Sigmoid colon (tissue), 6 donors: ENCODE measurements at regions not wholly inside any gene's neighbourhood (a gene's known extent, or its start where the extent isn't known, plus 50 kb on each side); places are given as distances from the start of the nearest gene placed in this dataset.

ENCODE experiments used
- DNase-seq: peaks from one replicate; pipeline ENCODE4 v3.0.0-alpha.2; 2019
- H3K27ac ChIP-seq, 4 donors: fragments of 200-600 bp; sonication (generic); one replicate each; pipeline ENCODE4 v1.5.1; 2016 to 2019; ENCODE audit warnings: mild to moderate bottlenecking in 1 of 4
- H3K27me3 ChIP-seq, 3 donors: fragments of 200-600 bp; sonication (generic); one replicate each; pipeline ENCODE4 v1.5.1; 2019; ENCODE audit warnings: mild to moderate bottlenecking in 1 of 3
- H3K36me3 ChIP-seq, 4 donors: fragments of 200-600 bp; sonication (generic); one replicate each; pipeline ENCODE4 v1.5.1; 2016 to 2019
- H3K4me1 ChIP-seq, 4 donors: fragments of 200-600 bp; sonication (generic); one replicate each; pipeline ENCODE4 v1.5.1; 2017 to 2019
- H3K4me3 ChIP-seq, 4 donors: fragments of 200-600 bp; sonication (generic); one replicate each; pipeline ENCODE4 v1.5.1; 2017 to 2019; ENCODE audit warnings: mild to moderate bottlenecking in 2 of 4, moderate library complexity in 1 of 4
- H3K9me3 ChIP-seq, 4 donors: fragments of 200-600 bp in 3 of 4; sonication (generic) in 3 of 4; one replicate each; pipeline versions ENCODE4 v1.5.1 to v1.6.1; 2013 to 2019
- CTCF ChIP-seq, 4 experiments: fragments of 450-650 bp in 3 of 4; fragments of 200-600 bp in 1 of 4; IDR thresholded peaks; one replicate each; pipeline ENCODE4 v1.5.1; 2016 to 2019; ENCODE audit warnings: antibody characterized with exemption in 4 of 4, mild to moderate bottlenecking in 3 of 4, moderate library complexity in 2 of 4
- EP300 ChIP-seq, 4 donors: sonication (generic); formaldehyde crosslinking; IDR thresholded peaks; one replicate each; pipeline ENCODE4 v1.6.1; 2017; ENCODE audit warnings: antibody characterized with exemption in 4 of 4
- POLR2A ChIP-seq, 2 donors: fragments of 450-650 bp; IDR thresholded peaks; one replicate each; pipeline ENCODE4 v1.6.1; 2016; ENCODE audit warnings: antibody characterized with exemption in 2 of 2, mild to moderate bottlenecking in 2 of 2, moderate library complexity in 2 of 2
- POLR2AphosphoS5 ChIP-seq, 4 donors: sonication (generic); formaldehyde crosslinking; IDR thresholded peaks; one replicate each; pipeline ENCODE4 v1.6.1; 2017; ENCODE audit warnings: antibody characterized with exemption in 4 of 4
- WGBS, 2 donors: extraction: QIAGEN DNeasy Blood & Tissue Kit; methylation state at CpG; one replicate each; pipeline ENCODE4 v1.1.7; 2013; 5-methylcytosine and 5-hydroxymethylcytosine counted together
- intact Hi-C: fragments of 100-400 bp; cut with DNase I; formaldehyde crosslinking; loops from one replicate; pipeline ENCODE4 v1.15.1; 2023
- donor health status: healthy with polysubstance abuse.
- donor health status: healthy.

GRCh38 chr3:162317046-162317445, 820.4 kb downstream of the OTOL1 start:
- intact Hi-C loops = no loop called here
- TF ChIP-seq EP300 (IDR thresholded peaks at IDR 0.05) = no peak
- TF ChIP-seq POLR2AphosphoS5 (IDR thresholded peaks at IDR 0.05) = no peak
- H3K4me1 ChIP-seq = no peaks in the 10 kb centered on the region
- no peak for DNase-seq
- no peaks in the 10 kb centered on the region for H3K36me3 ChIP-seq
- H3K27me3 ChIP-seq = no peaks in the 10 kb centered on the region
- no peaks in the 10 kb centered on the region for H3K9me3 ChIP-seq
- no peak overlapping the region for H3K4me3 ChIP-seq
- WGBS, 2 donors = 91 to 95% methylated on average over 2 of the region's 2 CpGs
- H3K27ac ChIP-seq = no peak overlapping the region

GRCh38 chr3:162328649-162329048, 832.0 kb downstream of the OTOL1 start:
- Histone ChIP-seq H3K4me3 (no peak overlapping the region), H3K27me3 (no peaks in the 10 kb centered on the region), H3K9me3 (peaks cover 0 to 4% (median 2%) of the 10 kb centered on the region in 4 donors), H3K36me3 (no peaks in the 10 kb centered on the region), H3K27ac (no peak overlapping the region), H3K4me1 (no peaks in the 10 kb centered on the region)
- TF ChIP-seq POLR2AphosphoS5 (IDR thresholded peaks at IDR 0.05) (no peak), POLR2A (IDR thresholded peaks at IDR 0.05) (no peak), CTCF (IDR thresholded peaks at IDR 0.05) (no peak), EP300 (IDR thresholded peaks at IDR 0.05) (no peak)
- intact Hi-C loops = no loop called here
- DNase-seq = no peak
- 85 to 90% methylated on average over 1 of the region's 1 CpG for WGBS, 2 donors

GRCh38 chr3:162329514-162329913, 832.9 kb downstream of the OTOL1 start:
- no peak for DNase-seq
- 86 to 88% methylated on average over 1 of the region's 1 CpG for WGBS, 2 donors
- peaks cover 0 to 4% (median 2%) of the 10 kb centered on the region in 4 donors for H3K9me3 ChIP-seq
- no peaks in the 10 kb centered on the region for H3K36me3 ChIP-seq
- TF ChIP-seq POLR2AphosphoS5 (IDR thresholded peaks at IDR 0.05) = no peak
- no peak for TF ChIP-seq CTCF (IDR thresholded peaks at IDR 0.05)
- no peak overlapping the region for H3K27ac ChIP-seq
- H3K27me3 ChIP-seq = no peaks in the 10 kb centered on the region
- H3K4me1 ChIP-seq = no peaks in the 10 kb centered on the region
- intact Hi-C loops = no loop called here
- no peak overlapping the region for H3K4me3 ChIP-seq

- Histone ChIP-seq H3K36me3 (no peaks in the 10 kb centered on the region), H3K4me1 (no peaks in the 10 kb centered on the region), H3K4me3 (no peak overlapping the region), H3K27ac (no peak overlapping the region), H3K27me3 (no peaks in the 10 kb centered on the region), H3K9me3 (peaks cover 0 to 4% (median 2%) of the 10 kb centered on the region in 4 donors)
- DNase-seq = no peak
- no peak for TF ChIP-seq CTCF (IDR thresholded peaks at IDR 0.05)
- TF ChIP-seq POLR2A (IDR thresholded peaks at IDR 0.05) = no peak
- TF ChIP-seq EP300 (IDR thresholded peaks at IDR 0.05) = no peak
- TF ChIP-seq POLR2AphosphoS5 (IDR thresholded peaks at IDR 0.05) = no peak
- intact Hi-C loops = no loop called here
- WGBS, 2 donors = 64 to 79% methylated on average over 3 of the region's 3 CpGs
Measured at GRCh38 chr3:162332344-162332743, 835.7 kb downstream of the OTOL1 start.

- TF ChIP-seq EP300 (IDR thresholded peaks at IDR 0.05) (no peak), POLR2AphosphoS5 (IDR thresholded peaks at IDR 0.05) (no peak), POLR2A (IDR thresholded peaks at IDR 0.05) (no peak), CTCF (IDR thresholded peaks at IDR 0.05) (no peak)
- Histone ChIP-seq H3K4me3 (no peak overlapping the region), H3K4me1 (no peaks in the 10 kb centered on the region), H3K36me3 (no peaks in the 10 kb centered on the region), H3K9me3 (peaks cover 0 to 4% (median 1%) of the 10 kb centered on the region in 4 donors), H3K27me3 (no peaks in the 10 kb centered on the region), H3K27ac (no peak overlapping the region)
- intact Hi-C loops = no loop called here
- DNase-seq = no peak
- WGBS, 2 donors = 68 to 86% methylated on average over 3 of the region's 3 CpGs
Measured at GRCh38 chr3:162334537-162334936, 837.9 kb downstream of the OTOL1 start.
